Ureter (tissue), 1 donor: ENCODE measurements at regions not wholly inside any gene's neighbourhood (a gene's known extent, or its start where the extent isn't known, plus 50 kb on each side); places are given as distances from the start of the nearest gene placed in this dataset.
A peak's percentile ranks its signal among the peaks of the same experiment; 100 is the strongest.

Experiments
- DNase-seq: peaks from one replicate; pipeline ENCODE4 v3.0.0-alpha.2; 2020; ENCODE audit warnings: low spot score
- donor health status: DM: yes; HTN: yes; CAD: no.

GRCh38 chr16:66315210-66315825 is 51.2 kb upstream of the CDH5 start:
- DNase-seq, result peak; percentile 80

- DNase-seq, result no peak
Observed at GRCh38 chr16:66311306-66311705, 55.2 kb upstream of the CDH5 start.

GRCh38 chr16:66309215-66309807 is 57.2 kb upstream of the CDH5 start:
- no peak for DNase-seq

- no peak for DNase-seq
Observed at GRCh38 chr16:66308096-66308495, 58.4 kb upstream of the CDH5 start.

- no peak for DNase-seq
Observed at GRCh38 chr16:66306366-66307150, 59.9 kb upstream of the CDH5 start.

- no peak for DNase-seq
Observed at GRCh38 chr16:66304961-66305360, 61.5 kb upstream of the CDH5 start.

GRCh38 chr16:66304151-66304550 is 62.3 kb upstream of the CDH5 start:
- DNase-seq, result no peak

- peak; percentile 7 for DNase-seq
Observed at GRCh38 chr16:66300501-66300900, 66.0 kb upstream of the CDH5 start.

- DNase-seq, result no peak
Observed at GRCh38 chr16:66300037-66300436, 66.5 kb upstream of the CDH5 start.

- peak; percentile 26 for DNase-seq
Observed at GRCh38 chr16:66299349-66299748, 67.1 kb upstream of the CDH5 start.

GRCh38 chr16:66298571-66299120 is 67.8 kb upstream of the CDH5 start:
- DNase-seq, result peak; percentile 12

GRCh38 chr16:66298006-66298405 is 68.5 kb upstream of the CDH5 start:
- peak; percentile 12 for DNase-seq

- DNase-seq, result peak; percentile 24
Observed at GRCh38 chr16:66296591-66296990, 69.9 kb upstream of the CDH5 start.

- peak; percentile 20 for DNase-seq
Observed at GRCh38 chr16:66295761-66296546, 70.5 kb upstream of the CDH5 start.

- DNase-seq, result peak; percentile 14
Observed at GRCh38 chr16:66295213-66295612, 71.3 kb upstream of the CDH5 start.

GRCh38 chr16:66294507-66294906 is 72.0 kb upstream of the CDH5 start:
- peak; percentile 7 for DNase-seq

- peak; percentile 17 for DNase-seq
Observed at GRCh38 chr16:66293932-66294331, 72.6 kb upstream of the CDH5 start.

- peak; percentile 32 for DNase-seq
Observed at GRCh38 chr16:66293207-66293735, 73.2 kb upstream of the CDH5 start.

GRCh38 chr16:66292241-66292935 is 74.1 kb upstream of the CDH5 start:
- DNase-seq, result peak; percentile 20

GRCh38 chr16:66291833-66292232 is 74.7 kb upstream of the CDH5 start:
- DNase-seq, result peak; percentile 3

GRCh38 chr16:66290431-66290830 is 76.1 kb upstream of the CDH5 start:
- DNase-seq, result peak; percentile 32
